ENCODE measurements at regions not wholly inside any gene's neighbourhood (a gene's known extent, or its start where the extent isn't known, plus 50 kb on each side); places are given as distances from the start of the nearest gene placed in this dataset.

GRCh38 chr1:192261476-192261875, 55.3 kb upstream of the RGS21 start:
- TF ChIP-seq POLR2A (IDR thresholded peaks at IDR 0.05; ENCODE audit: low read length) (no peak), GATA1 (IDR thresholded peaks at IDR 0.05; ENCODE audit: low read depth, low read length) (no peak)

Data from erythroblast (primary cell).